ENCODE measurements at regions not wholly inside any gene's neighbourhood (a gene's known extent, or its start where the extent isn't known, plus 50 kb on each side); places are given as distances from the start of the nearest gene placed in this dataset.

DNA sequence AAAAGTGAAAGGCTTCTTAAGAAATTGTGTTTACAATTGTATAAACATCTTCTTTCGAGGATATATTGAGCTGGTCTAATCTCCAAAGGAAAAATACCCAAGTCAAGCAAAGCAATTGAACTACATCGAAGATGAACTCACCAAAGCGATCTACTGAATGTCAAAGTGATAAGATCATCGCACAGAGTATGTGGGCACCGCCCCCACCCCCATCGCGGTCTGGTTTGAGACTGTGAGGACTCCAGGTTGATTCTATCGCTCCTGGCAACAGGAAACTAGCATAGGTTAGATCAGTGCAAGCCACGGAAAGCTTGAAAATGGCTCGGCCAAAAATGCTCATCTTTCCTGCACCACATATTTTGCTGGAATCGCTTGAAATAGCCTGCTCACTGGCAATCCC, 133.2 kb upstream of the RPS6KA2 start:
- DNase-seq (ENCODE audit: low spot score) = no peak
- Histone ChIP-seq H3K9me3 (ENCODE audit: low read length) (no peaks in the 10 kb centered on the region), H3K27ac (ENCODE audit: low read depth, low read length, poor library complexity, severe bottlenecking) (no peak overlapping the region), H3K4me3 (ENCODE audit: low read depth, low read length, poor library complexity, severe bottlenecking) (no peak overlapping the region), H2AFZ (ENCODE audit: low read length) (no peak overlapping the region), H3K36me3 (ENCODE audit: insufficient read depth, low read length) (no peaks in the 10 kb centered on the region), H3K4me1 (ENCODE audit: insufficient read depth, low read length, poor library complexity, severe bottlenecking) (no peaks in the 10 kb centered on the region), H3K79me2 (ENCODE audit: insufficient read depth, low read depth, low read length) (no peaks in the 10 kb centered on the region), H3K9me2 (ENCODE audit: insufficient read depth, low read length) (no peaks in the 10 kb centered on the region), H3K4me2 (ENCODE audit: low read length) (no peak overlapping the region), H4K20me1 (ENCODE audit: insufficient read depth, low read length) (no peaks in the 10 kb centered on the region)
- ChIA-PET POLR2A (interaction anchor here (0.9 to 1.7 kb wide), 2 partner anchors 10 to 77 kb away, joined by 4 read pairs; no protein-coding TSS in a partner anchor), CTCF (ENCODE audit: unreplicated experiment) (no interaction called here)
- intact Hi-C loops (cut with micrococcal nuclease; ENCODE audit: unreplicated experiment) = no loop called here
- BruUV-seq (replicated peaks) = no TSS peak
- TF ChIP-seq, protein P1, sequence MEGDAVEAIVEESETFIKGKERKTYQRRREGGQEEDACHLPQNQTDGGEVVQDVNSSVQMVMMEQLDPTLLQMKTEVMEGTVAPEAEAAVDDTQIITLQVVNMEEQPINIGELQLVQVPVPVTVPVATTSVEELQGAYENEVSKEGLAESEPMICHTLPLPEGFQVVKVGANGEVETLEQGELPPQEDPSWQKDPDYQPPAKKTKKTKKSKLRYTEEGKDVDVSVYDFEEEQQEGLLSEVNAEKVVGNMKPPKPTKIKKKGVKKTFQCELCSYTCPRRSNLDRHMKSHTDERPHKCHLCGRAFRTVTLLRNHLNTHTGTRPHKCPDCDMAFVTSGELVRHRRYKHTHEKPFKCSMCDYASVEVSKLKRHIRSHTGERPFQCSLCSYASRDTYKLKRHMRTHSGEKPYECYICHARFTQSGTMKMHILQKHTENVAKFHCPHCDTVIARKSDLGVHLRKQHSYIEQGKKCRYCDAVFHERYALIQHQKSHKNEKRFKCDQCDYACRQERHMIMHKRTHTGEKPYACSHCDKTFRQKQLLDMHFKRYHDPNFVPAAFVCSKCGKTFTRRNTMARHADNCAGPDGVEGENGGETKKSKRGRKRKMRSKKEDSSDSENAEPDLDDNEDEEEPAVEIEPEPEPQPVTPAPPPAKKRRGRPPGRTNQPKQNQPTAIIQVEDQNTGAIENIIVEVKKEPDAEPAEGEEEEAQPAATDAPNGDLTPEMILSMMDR (conservative IDR thresholded peaks at IDR 0.05; ENCODE audit: low read length) = no peak
- TF ChIP-seq EZH2phosphoT487 (IDR thresholded peaks at IDR 0.05; ENCODE audit: borderline replicate concordance, low read depth, low read length) = no peak

DNA sequence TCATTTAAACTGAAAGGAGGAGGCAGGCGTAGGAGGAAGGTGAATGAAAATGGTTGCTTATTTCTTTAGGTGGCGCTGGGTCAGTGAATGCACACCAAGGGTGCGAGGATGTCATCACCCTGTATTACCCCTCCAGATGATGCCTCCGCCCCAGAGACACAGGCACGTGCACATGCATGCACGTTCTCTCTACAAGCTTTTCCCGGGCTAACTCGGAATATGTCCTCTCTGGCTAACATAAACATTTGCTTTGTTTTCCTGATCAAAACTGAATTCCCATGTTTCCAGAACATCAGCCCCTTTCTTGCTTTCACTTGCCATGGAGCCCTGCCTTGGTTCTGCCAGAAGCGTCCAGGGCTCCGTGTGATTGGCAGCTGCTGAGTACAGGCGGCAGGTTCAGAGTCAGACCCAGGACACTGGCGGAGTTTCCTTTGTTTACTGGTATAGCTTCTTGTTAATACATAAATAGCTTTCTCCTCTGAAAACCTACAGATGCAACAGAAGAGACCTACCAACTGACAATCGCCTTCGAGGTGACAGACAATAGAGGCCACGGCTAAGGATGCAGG, 131.2 kb upstream of the RPS6KA2 start:
- H3K4me1 ChIP-seq (ENCODE audit: insufficient read depth, low read length, poor library complexity, severe bottlenecking) = no peaks in the 10 kb centered on the region
- no peak for DNase-seq (ENCODE audit: low spot score)
- BruUV-seq (replicated peaks) = no TSS peak
- no peaks in the 10 kb centered on the region for H4K20me1 ChIP-seq (ENCODE audit: insufficient read depth, low read length)
- no peak overlapping the region for H3K27ac ChIP-seq (ENCODE audit: low read depth, low read length, poor library complexity, severe bottlenecking)
- ChIA-PET CTCF (ENCODE audit: unreplicated experiment) (no interaction called here), POLR2A (no interaction called here)
- H3K79me2 ChIP-seq (ENCODE audit: insufficient read depth, low read depth, low read length) = no peaks in the 10 kb centered on the region
- H3K9me3 ChIP-seq (ENCODE audit: low read length) = no peaks in the 10 kb centered on the region
- H3K36me3 ChIP-seq (ENCODE audit: insufficient read depth, low read length) = no peaks in the 10 kb centered on the region
- TF ChIP-seq, protein P1 (conservative IDR thresholded peaks at IDR 0.05; ENCODE audit: low read length) = no peak
- TF ChIP-seq EZH2phosphoT487 (IDR thresholded peaks at IDR 0.05; ENCODE audit: borderline replicate concordance, low read depth, low read length) = no peak
- H2AFZ ChIP-seq (ENCODE audit: low read length) = no peak overlapping the region
- H3K4me3 ChIP-seq (ENCODE audit: low read depth, low read length, poor library complexity, severe bottlenecking) = no peak overlapping the region
- intact Hi-C loops (cut with micrococcal nuclease; ENCODE audit: unreplicated experiment) = no loop called here
- H3K9me2 ChIP-seq (ENCODE audit: insufficient read depth, low read length) = no peaks in the 10 kb centered on the region
- no peak overlapping the region for H3K4me2 ChIP-seq (ENCODE audit: low read length)

DNA sequence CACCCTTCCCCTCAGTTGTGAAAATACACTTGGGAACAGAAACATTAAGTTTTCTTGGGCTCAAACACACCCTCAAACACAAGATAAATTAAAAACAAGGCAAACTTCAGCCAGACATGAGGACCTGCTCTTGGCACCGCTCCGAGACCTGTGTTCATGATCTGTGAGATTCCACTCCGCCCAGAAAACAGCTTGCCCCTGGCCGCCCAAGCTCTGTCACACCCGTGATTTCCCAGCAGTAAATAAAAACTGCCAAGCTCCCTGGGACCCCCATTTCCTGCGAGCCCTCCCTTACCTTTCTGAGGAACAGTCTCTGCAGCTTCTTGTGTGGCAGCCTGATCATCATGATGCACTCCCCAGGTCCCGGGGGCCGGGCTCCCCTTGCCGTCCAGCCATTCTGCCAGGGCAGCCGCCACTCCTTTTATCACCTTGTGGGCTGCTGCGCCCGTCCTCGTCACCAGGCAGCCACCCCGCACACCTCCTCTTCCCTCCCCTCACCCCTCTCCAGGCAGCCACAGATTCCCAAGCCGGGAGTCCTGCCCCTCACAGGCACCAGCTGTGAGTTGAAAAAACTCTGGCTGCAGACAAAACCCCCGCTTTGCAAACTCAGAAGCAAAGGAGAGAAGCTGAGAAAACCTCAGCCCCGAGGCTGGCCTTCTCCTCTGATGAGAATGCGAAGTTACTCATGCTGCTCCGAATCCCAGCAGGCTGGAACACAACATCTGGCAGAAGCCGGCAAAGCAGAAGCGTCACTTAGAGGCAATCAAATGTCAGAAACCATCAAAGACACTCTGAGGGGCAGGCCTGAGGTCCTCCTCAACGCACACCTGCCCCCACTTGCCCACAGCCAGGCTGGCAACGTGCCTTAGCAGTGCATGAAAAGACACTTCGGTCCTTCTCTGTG, 130.4 kb upstream of the RPS6KA2 start:
- DNase-seq (ENCODE audit: low spot score) = no peak
- BruUV-seq (replicated peaks) = no TSS peak
- H3K9me2 ChIP-seq (ENCODE audit: insufficient read depth, low read length) = no peaks in the 10 kb centered on the region
- ChIA-PET POLR2A (no interaction called here), CTCF (ENCODE audit: unreplicated experiment) (no interaction called here)
- H4K20me1 ChIP-seq (ENCODE audit: insufficient read depth, low read length) = no peaks in the 10 kb centered on the region
- intact Hi-C loops (cut with micrococcal nuclease; ENCODE audit: unreplicated experiment) = no loop called here
- H3K79me2 ChIP-seq (ENCODE audit: insufficient read depth, low read depth, low read length) = no peaks in the 10 kb centered on the region
- no peak for TF ChIP-seq EZH2phosphoT487 (IDR thresholded peaks at IDR 0.05; ENCODE audit: borderline replicate concordance, low read depth, low read length)
- TF ChIP-seq, protein P1 (conservative IDR thresholded peaks at IDR 0.05; ENCODE audit: low read length) = no peak
- H3K9me3 ChIP-seq (ENCODE audit: low read length) = no peaks in the 10 kb centered on the region
- no peaks in the 10 kb centered on the region for H3K36me3 ChIP-seq (ENCODE audit: insufficient read depth, low read length)
- no peak overlapping the region for H3K27ac ChIP-seq (ENCODE audit: low read depth, low read length, poor library complexity, severe bottlenecking)
- H3K4me2 ChIP-seq (ENCODE audit: low read length) = no peak overlapping the region
- no peak overlapping the region for H3K4me3 ChIP-seq (ENCODE audit: low read depth, low read length, poor library complexity, severe bottlenecking)
- H3K4me1 ChIP-seq (ENCODE audit: insufficient read depth, low read length, poor library complexity, severe bottlenecking) = no peaks in the 10 kb centered on the region
- H2AFZ ChIP-seq (ENCODE audit: low read length) = no peak overlapping the region
